ENCODE measurements at regions not wholly inside any gene's neighbourhood (a gene's known extent, or its start where the extent isn't known, plus 50 kb on each side); places are given as distances from the start of the nearest gene placed in this dataset.

GRCh38 chr2:16291226-16291625 is 350.9 kb downstream of the MYCN start:
- TF ChIP-seq CTCF (IDR thresholded peaks at IDR 0.05; ENCODE audit: partially characterized antibody, unreplicated experiment), result no peak
- peaks cover 2% of the 10 kb centered on the region for H3K36me3 Mint-ChIP-seq (ENCODE audit: unreplicated experiment)
- peaks cover 34% of the 10 kb centered on the region for H3K4me1 Mint-ChIP-seq (ENCODE audit: low read depth, unreplicated experiment)
- peaks cover 13% of the 10 kb centered on the region for H3K27me3 Mint-ChIP-seq (ENCODE audit: unreplicated experiment)
- H3K27ac Mint-ChIP-seq (ENCODE audit: unreplicated experiment), result no peak overlapping the region
- peaks cover 9% of the 10 kb centered on the region for H3K9me3 Mint-ChIP-seq (ENCODE audit: unreplicated experiment)
- H3K4me3 Mint-ChIP-seq (ENCODE audit: unreplicated experiment), result no peak overlapping the region
- DNase-seq, result no peak

GRCh38 chr2:16290311-16291020 is 350.1 kb downstream of the MYCN start:
- TF ChIP-seq CTCF (IDR thresholded peaks at IDR 0.05; ENCODE audit: partially characterized antibody, unreplicated experiment), result no peak
- H3K27me3 Mint-ChIP-seq (ENCODE audit: unreplicated experiment), result peaks cover 13% of the 10 kb centered on the region
- peaks cover 9% of the 10 kb centered on the region for H3K9me3 Mint-ChIP-seq (ENCODE audit: unreplicated experiment)
- no peak for DNase-seq
- H3K4me3 Mint-ChIP-seq (ENCODE audit: unreplicated experiment), result no peak overlapping the region
- H3K27ac Mint-ChIP-seq (ENCODE audit: unreplicated experiment), result no peak overlapping the region
- no peaks in the 10 kb centered on the region for H3K36me3 Mint-ChIP-seq (ENCODE audit: unreplicated experiment)
- H3K4me1 Mint-ChIP-seq (ENCODE audit: low read depth, unreplicated experiment), result peaks cover 41% of the 10 kb centered on the region

GRCh38 chr2:16288371-16289112 is 348.2 kb downstream of the MYCN start:
- no peaks in the 10 kb centered on the region for H3K36me3 Mint-ChIP-seq (ENCODE audit: unreplicated experiment)
- no peak overlapping the region for H3K27ac Mint-ChIP-seq (ENCODE audit: unreplicated experiment)
- no peak for DNase-seq
- peaks cover 37% of the 10 kb centered on the region for H3K4me1 Mint-ChIP-seq (ENCODE audit: low read depth, unreplicated experiment)
- peaks cover 10% of the 10 kb centered on the region for H3K27me3 Mint-ChIP-seq (ENCODE audit: unreplicated experiment)
- H3K4me3 Mint-ChIP-seq (ENCODE audit: unreplicated experiment), result no peak overlapping the region
- H3K9me3 Mint-ChIP-seq (ENCODE audit: unreplicated experiment), result peaks cover 8% of the 10 kb centered on the region
- no peak for TF ChIP-seq CTCF (IDR thresholded peaks at IDR 0.05; ENCODE audit: partially characterized antibody, unreplicated experiment)

GRCh38 chr2:16287831-16288230 is 347.5 kb downstream of the MYCN start:
- no peak for TF ChIP-seq CTCF (IDR thresholded peaks at IDR 0.05; ENCODE audit: partially characterized antibody, unreplicated experiment)
- Mint-ChIP-seq H3K4me1 (ENCODE audit: low read depth, unreplicated experiment) (peaks cover 32% of the 10 kb centered on the region), H3K27me3 (ENCODE audit: unreplicated experiment) (peaks cover 10% of the 10 kb centered on the region), H3K4me3 (ENCODE audit: unreplicated experiment) (no peak overlapping the region), H3K36me3 (ENCODE audit: unreplicated experiment) (no peaks in the 10 kb centered on the region), H3K9me3 (ENCODE audit: unreplicated experiment) (peaks cover 5% of the 10 kb centered on the region), H3K27ac (ENCODE audit: unreplicated experiment) (no peak overlapping the region)
- no peak for DNase-seq

GRCh38 chr2:16287281-16287680 is 346.9 kb downstream of the MYCN start:
- no peak for TF ChIP-seq CTCF (IDR thresholded peaks at IDR 0.05; ENCODE audit: partially characterized antibody, unreplicated experiment)
- Mint-ChIP-seq H3K36me3 (ENCODE audit: unreplicated experiment) (no peaks in the 10 kb centered on the region), H3K27me3 (ENCODE audit: unreplicated experiment) (peaks cover 11% of the 10 kb centered on the region), H3K27ac (ENCODE audit: unreplicated experiment) (no peak overlapping the region), H3K4me1 (ENCODE audit: low read depth, unreplicated experiment) (peaks cover 29% of the 10 kb centered on the region), H3K4me3 (ENCODE audit: unreplicated experiment) (no peak overlapping the region), H3K9me3 (ENCODE audit: unreplicated experiment) (peaks cover 5% of the 10 kb centered on the region)
- no peak for DNase-seq
